GM18907 (cell line): ENCODE measurements at regions not wholly inside any gene's neighbourhood (a gene's known extent, or its start where the extent isn't known, plus 50 kb on each side); places are given as distances from the start of the nearest gene placed in this dataset.
"Not testable (repeated sequence)": the region's sequence is repeated elsewhere in the genome, so short reads cannot be mapped to it uniquely, and the experiment has no call there.

ENCODE experiments used
- ATAC-seq: cut with Tn5 transposase; IDR thresholded peaks from one replicate; pipeline ENCODE4 v1.9.1; 2021; ENCODE audit warnings: mild to moderate bottlenecking, moderate library complexity; ENCODE audit not compliant: unreplicated experiment

- ATAC-seq, result no peak
These were observed 137.5 kb upstream of the SPRED1 start for GRCh38 chr15:38115121-38115520.

- ATAC-seq, result no peak
These were observed 134.9 kb upstream of the SPRED1 start for GRCh38 chr15:38117781-38118180.

- not testable (repeated sequence) for ATAC-seq
These were observed 132.8 kb upstream of the SPRED1 start for GRCh38 chr15:38119865-38120264.

GRCh38 chr15:38127306-38127771 lies 125.3 kb upstream of the SPRED1 start:
- ATAC-seq, result no peak

- no peak for ATAC-seq
These were observed 124.3 kb upstream of the SPRED1 start for GRCh38 chr15:38128341-38128781.

- no peak for ATAC-seq
These were observed 123.7 kb upstream of the SPRED1 start for GRCh38 chr15:38128921-38129320.

- peak; percentile 74 for ATAC-seq
These were observed 123.0 kb upstream of the SPRED1 start for GRCh38 chr15:38129531-38130204.

- peak; percentile 39 for ATAC-seq
These were observed 122.5 kb upstream of the SPRED1 start for GRCh38 chr15:38130205-38130567.

GRCh38 chr15:38130740-38131498 lies 121.7 kb upstream of the SPRED1 start:
- peak; percentile 65 for ATAC-seq

GRCh38 chr15:38134252-38134651 lies 118.4 kb upstream of the SPRED1 start:
- no peak for ATAC-seq

GRCh38 chr15:38142195-38142594 lies 110.4 kb upstream of the SPRED1 start:
- ATAC-seq, result not testable (repeated sequence)

GRCh38 chr15:38144921-38145320 lies 107.7 kb upstream of the SPRED1 start:
- no peak for ATAC-seq

- no peak for ATAC-seq
These were observed 107.0 kb upstream of the SPRED1 start for GRCh38 chr15:38145651-38146111.

GRCh38 chr15:38147246-38147645 lies 105.4 kb upstream of the SPRED1 start:
- ATAC-seq, result no peak

- no peak for ATAC-seq
These were observed 104.2 kb upstream of the SPRED1 start for GRCh38 chr15:38148471-38148870.

- no peak for ATAC-seq
These were observed 103.3 kb upstream of the SPRED1 start for GRCh38 chr15:38149315-38149714.

GRCh38 chr15:38150148-38150547 lies 102.5 kb upstream of the SPRED1 start:
- ATAC-seq, result no peak

GRCh38 chr15:38150794-38151193 lies 101.8 kb upstream of the SPRED1 start:
- no peak for ATAC-seq

- no peak for ATAC-seq
These were observed 98.9 kb upstream of the SPRED1 start for GRCh38 chr15:38153781-38154180.

- no peak for ATAC-seq
These were observed 98.4 kb upstream of the SPRED1 start for GRCh38 chr15:38154255-38154654.

- no peak for ATAC-seq
These were observed 97.8 kb upstream of the SPRED1 start for GRCh38 chr15:38154837-38155236.

- ATAC-seq, result no peak
These were observed 89.0 kb upstream of the SPRED1 start for GRCh38 chr15:38163658-38164057.
